A549 (cell line): ENCODE measurements at regions not wholly inside any gene's neighbourhood (a gene's known extent, or its start where the extent isn't known, plus 50 kb on each side); places are given as distances from the start of the nearest gene placed in this dataset.

ENCODE experiments used
- ATAC-seq, 2 experiments: fragments of 200-7000 bp in 1 of 2; fragments of >200 bp in 1 of 2; cut with Nextera tagmentation in 1 of 2; cut with Tn5 transposase in 1 of 2; 3 replicates each; pipeline versions ENCODE4 v1.8.0 to v1.9.1; 2018 to 2020; ENCODE audit warnings: mild to moderate bottlenecking in 1 of 2, moderate library complexity in 1 of 2
- CTCF ChIA-PET: fragments of 300-600 bp; sonication (Branson Sonifier 250); formaldehyde crosslinking; extraction: SDS; loops from one replicate; lab custom pipeline; 2021; ENCODE audit warnings: antibody characterized with exemption, inconsistent platforms; lab: Yijun Ruan, JAX
- POLR2A ChIA-PET: fragments of 350-600 bp; formaldehyde crosslinking; extraction: SDS; loops from one replicate; lab custom pipeline; 2021; ENCODE audit warnings: antibody characterized with exemption, inconsistent platforms; lab: Yijun Ruan, JAX
- DNase-seq, 2 experiments: peaks; one replicate each; pipeline versions ENCODE4 v3.0.0 to v3.0.0-alpha.2; 2011 to 2016; ENCODE audit warnings: low read depth in 1 of 2, low spot score in 1 of 2
- FAIRE-seq: peaks from 2 replicates; lab custom pipeline; 2011; peaks lifted over from hg19 to GRCh38; lab: Jason Lieb, UNC
- H3K27ac ChIP-seq, 2 experiments: fragments of >200 bp; sonication (Bioruptor Twin); formaldehyde crosslinking; 3 replicates each; pipeline ENCODE4 v1.5.1; 2016 to 2017
- H3K4me1 ChIP-seq: fragments of >200 bp; sonication (Bioruptor Twin); formaldehyde crosslinking; 3 replicates; pipeline ENCODE4 v1.6.1; 2016
- H3K4me2 ChIP-seq: fragments of >200 bp; sonication (Bioruptor Twin); formaldehyde crosslinking; 3 replicates; pipeline ENCODE4 v1.6.1; 2016
- H3K4me3 ChIP-seq: fragments of >200 bp; sonication (Bioruptor Twin); formaldehyde crosslinking; 3 replicates; pipeline ENCODE4 v1.5.1; 2016
- H3K9me3 ChIP-seq: fragments of >200 bp; sonication (Bioruptor Twin); formaldehyde crosslinking; 3 replicates; pipeline ENCODE4 v1.6.1; 2016
- CBX2 ChIP-seq: fragments of 200-600 bp; sonication (generic); IDR thresholded peaks from 2 replicates; pipeline ENCODE4 v1.6.1; 2016; ENCODE audit warnings: low read depth, mild to moderate bottlenecking, borderline replicate concordance
- CBX8 ChIP-seq: fragments of 200-600 bp; sonication (generic); IDR thresholded peaks from 2 replicates; pipeline ENCODE4 v1.6.1; 2016
- CEBPB ChIP-seq, 2 experiments: fragments of >200 bp in 1 of 2; sonication (Bioruptor Twin) in 1 of 2; formaldehyde crosslinking in 1 of 2; IDR thresholded peaks; 2 replicates each; pipeline ENCODE4 v1.6.1; 2012 to 2016
- CHD2 ChIP-seq: fragments of 150-350 bp; IDR thresholded peaks from 2 replicates; pipeline ENCODE4 v1.6.1; 2014; ENCODE audit warnings: low read length; ENCODE audit not compliant: partially characterized antibody
- CHD4 ChIP-seq: fragments of 200-600 bp; sonication (generic); IDR thresholded peaks from 2 replicates; pipeline ENCODE4 v1.6.1; 2016; ENCODE audit warnings: antibody characterized with exemption, mild to moderate bottlenecking, borderline replicate concordance
- EP300 ChIP-seq, 2 experiments: fragments of >200 bp; sonication (Bioruptor Twin); formaldehyde crosslinking; IDR thresholded peaks; 2 replicates in 1 of 2; 3 replicates in 1 of 2; pipeline ENCODE4 v1.6.1; 2016 to 2017
- FOSB ChIP-seq: fragments of 250-450 bp; sonication (Bioruptor Pico); IDR thresholded peaks from 2 replicates; pipeline ENCODE4 v1.5.0; 2020; ENCODE audit warnings: mild to moderate bottlenecking, moderate library complexity
- FOSL2 ChIP-seq, 2 experiments: fragments of 450-650 bp in 1 of 2; fragments of >200 bp in 1 of 2; sonication (Bioruptor Twin) in 1 of 2; formaldehyde crosslinking; IDR thresholded peaks; 2 replicates each; pipeline versions ENCODE4 v1.5.0 to v1.6.1; 2016 to 2020; ENCODE audit warnings: mild to moderate bottlenecking in 1 of 2, moderate library complexity in 1 of 2
- HOXB5 ChIP-seq: fragments of 250-450 bp; sonication (Bioruptor Pico); IDR thresholded peaks from 2 replicates; pipeline ENCODE4 v1.5.0; 2020; ENCODE audit warnings: mild to moderate bottlenecking, moderate library complexity
- JUN ChIP-seq, 2 experiments: fragments of >200 bp; sonication (Bioruptor Twin); formaldehyde crosslinking; IDR thresholded peaks; 2 replicates in 1 of 2; 3 replicates in 1 of 2; pipeline ENCODE4 v1.6.1; 2016 to 2017
- KDM5A ChIP-seq: fragments of 200-600 bp; sonication (generic); IDR thresholded peaks from 2 replicates; pipeline ENCODE4 v1.6.1; 2016; ENCODE audit warnings: antibody characterized with exemption, mild to moderate bottlenecking
- MYC ChIP-seq: IDR thresholded peaks from 2 replicates; pipeline ENCODE4 v1.6.1; 2012; ENCODE audit warnings: mild to moderate bottlenecking, inconsistent platforms, low read length, improper control_type of control experiment, borderline replicate concordance
- NFE2L2 ChIP-seq: fragments of 150-350 bp; conservative IDR thresholded peaks from 2 replicates; pipeline ENCODE4 v1.6.1; 2014; ENCODE audit warnings: low read length
- POLR2A ChIP-seq: IDR thresholded peaks from 2 replicates; pipeline ENCODE4 v1.6.1; 2012; ENCODE audit warnings: mild to moderate bottlenecking, low read length
- RAD21 ChIP-seq, 2 experiments: fragments of >200 bp in 1 of 2; sonication (Bioruptor Twin) in 1 of 2; formaldehyde crosslinking in 1 of 2; IDR thresholded peaks in 1 of 2; conservative IDR thresholded peaks in 1 of 2; 2 replicates in 1 of 2; 3 replicates in 1 of 2; pipeline ENCODE4 v1.6.1; 2012 to 2018; ENCODE audit warnings: inconsistent platforms in 1 of 2
- RCOR1 ChIP-seq: fragments of 150-350 bp; IDR thresholded peaks from 2 replicates; pipeline ENCODE4 v1.6.1; 2014; ENCODE audit warnings: antibody characterized with exemption, low read length, low read depth
- RFX5 ChIP-seq: fragments of 450-650 bp; IDR thresholded peaks from 2 replicates; pipeline ENCODE4 v1.7.1; 2014; ENCODE audit warnings: antibody characterized with exemption, mild to moderate bottlenecking, moderate library complexity
- SMC3 ChIP-seq: fragments of >200 bp; sonication (Bioruptor Twin); formaldehyde crosslinking; IDR thresholded peaks from 3 replicates; pipeline ENCODE4 v1.6.1; 2018; ENCODE audit warnings: inconsistent platforms
- TP53 ChIP-seq: fragments of 250-450 bp; sonication (Bioruptor Pico); IDR thresholded peaks from 2 replicates; pipeline ENCODE4 v1.5.0; 2021; ENCODE audit warnings: mild to moderate bottlenecking, moderate library complexity
- ZC3H11A ChIP-seq: fragments of 450-650 bp; IDR thresholded peaks from 2 replicates; pipeline ENCODE4 v1.6.1; 2014; ENCODE audit warnings: antibody characterized with exemption, mild to moderate bottlenecking
- ZNF302 ChIP-seq: fragments of 250-450 bp; sonication (Bioruptor Pico); IDR thresholded peaks from 2 replicates; pipeline ENCODE4 v1.9.0; 2021; ENCODE audit warnings: inconsistent platforms, mild to moderate bottlenecking, moderate library complexity
- WGBS: methylation state at CpG from one replicate; pipeline ENCODE4 v1.1.6; 2017; ENCODE audit errors: missing lambda C conversion rate; 5-methylcytosine and 5-hydroxymethylcytosine counted together
- TF ChIP-seq, protein P1 (sequence below): fragments of >200 bp; sonication (Bioruptor Twin); formaldehyde crosslinking; IDR thresholded peaks from 2 replicates; pipeline ENCODE4 v1.6.1; 2016
- TF ChIP-seq, protein P2 (sequence below): fragments of >200 bp; sonication (Bioruptor Twin); formaldehyde crosslinking; IDR thresholded peaks from 3 replicates; pipeline ENCODE4 v1.5.1; 2016
- TF ChIP-seq, protein P3 (sequence below): fragments of 250-450 bp; sonication (Bioruptor Pico); IDR thresholded peaks from 2 replicates; pipeline ENCODE4 v1.5.0; 2021; ENCODE audit warnings: mild to moderate bottlenecking, moderate library complexity, borderline replicate concordance

DNA sequence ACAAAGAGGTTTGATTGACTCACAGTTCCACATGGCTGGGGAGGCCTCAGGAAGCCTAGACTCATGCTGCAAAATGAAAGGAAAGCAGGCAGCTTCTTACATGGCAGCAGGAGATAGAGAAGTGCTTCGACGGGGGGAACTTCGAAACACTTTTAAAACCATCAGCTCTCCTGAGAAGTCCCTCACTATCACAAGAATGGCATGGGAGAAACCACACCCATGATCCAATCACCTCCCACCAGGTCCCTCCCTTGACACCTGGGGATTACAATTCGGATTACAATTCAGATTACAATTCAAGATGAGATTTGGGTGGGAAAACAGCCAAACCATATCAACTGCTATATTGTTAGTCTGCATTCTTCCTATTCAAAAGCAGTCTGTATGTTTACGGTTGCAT is 322.3 kb upstream of the ISL1 start:
- FAIRE-seq (no peak), DNase-seq (no peak), ATAC-seq (no peak)
- peaks cover 4% of the 10 kb centered on the region; the same call in 1 of the 3 replicates for H3K9me3 ChIP-seq
- H3K27ac ChIP-seq, result no peak overlapping the region
- 20% methylated on average over 5 of the region's 5 CpGs for WGBS
- CTCF ChIA-PET, result no interaction called here
- H3K4me3 ChIP-seq, result no peak overlapping the region
- no peak overlapping the region for H3K4me2 ChIP-seq
- H3K4me1 ChIP-seq, result no peaks in the 10 kb centered on the region
- TF ChIP-seq, protein P1, sequence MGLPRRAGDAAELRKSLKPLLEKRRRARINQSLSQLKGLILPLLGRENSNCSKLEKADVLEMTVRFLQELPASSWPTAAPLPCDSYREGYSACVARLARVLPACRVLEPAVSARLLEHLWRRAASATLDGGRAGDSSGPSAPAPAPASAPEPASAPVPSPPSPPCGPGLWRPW, result no peak
- TF ChIP-seq JUN (IDR thresholded peaks at IDR 0.05) (no peak), RAD21 (conservative IDR thresholded peaks at IDR 0.05 in 1 of 2, IDR thresholded peaks at IDR 0.05 in 1 of 2) (no peak), CBX2 (no peak), EP300 (IDR thresholded peaks at IDR 0.05) (no peak), POLR2A (no peak), HOXB5 (no peak), CHD4 (no peak), ZC3H11A (no peak), FOSB (CRISPR knock-in tag) (no peak), RFX5 (no peak), MYC (no peak), FOSL2 (IDR thresholded peaks at IDR 0.05) (no peak), FOSL2 (CRISPR knock-in tag; IDR thresholded peaks at IDR 0.05) (no peak), TP53 (no peak), SMC3 (no peak), CEBPB (IDR thresholded peaks at IDR 0.05) (no peak), CBX8 (no peak), KDM5A (no peak)
- TF ChIP-seq, protein P2, sequence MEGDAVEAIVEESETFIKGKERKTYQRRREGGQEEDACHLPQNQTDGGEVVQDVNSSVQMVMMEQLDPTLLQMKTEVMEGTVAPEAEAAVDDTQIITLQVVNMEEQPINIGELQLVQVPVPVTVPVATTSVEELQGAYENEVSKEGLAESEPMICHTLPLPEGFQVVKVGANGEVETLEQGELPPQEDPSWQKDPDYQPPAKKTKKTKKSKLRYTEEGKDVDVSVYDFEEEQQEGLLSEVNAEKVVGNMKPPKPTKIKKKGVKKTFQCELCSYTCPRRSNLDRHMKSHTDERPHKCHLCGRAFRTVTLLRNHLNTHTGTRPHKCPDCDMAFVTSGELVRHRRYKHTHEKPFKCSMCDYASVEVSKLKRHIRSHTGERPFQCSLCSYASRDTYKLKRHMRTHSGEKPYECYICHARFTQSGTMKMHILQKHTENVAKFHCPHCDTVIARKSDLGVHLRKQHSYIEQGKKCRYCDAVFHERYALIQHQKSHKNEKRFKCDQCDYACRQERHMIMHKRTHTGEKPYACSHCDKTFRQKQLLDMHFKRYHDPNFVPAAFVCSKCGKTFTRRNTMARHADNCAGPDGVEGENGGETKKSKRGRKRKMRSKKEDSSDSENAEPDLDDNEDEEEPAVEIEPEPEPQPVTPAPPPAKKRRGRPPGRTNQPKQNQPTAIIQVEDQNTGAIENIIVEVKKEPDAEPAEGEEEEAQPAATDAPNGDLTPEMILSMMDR, result no peak
- POLR2A ChIA-PET, result no interaction called here

DNA sequence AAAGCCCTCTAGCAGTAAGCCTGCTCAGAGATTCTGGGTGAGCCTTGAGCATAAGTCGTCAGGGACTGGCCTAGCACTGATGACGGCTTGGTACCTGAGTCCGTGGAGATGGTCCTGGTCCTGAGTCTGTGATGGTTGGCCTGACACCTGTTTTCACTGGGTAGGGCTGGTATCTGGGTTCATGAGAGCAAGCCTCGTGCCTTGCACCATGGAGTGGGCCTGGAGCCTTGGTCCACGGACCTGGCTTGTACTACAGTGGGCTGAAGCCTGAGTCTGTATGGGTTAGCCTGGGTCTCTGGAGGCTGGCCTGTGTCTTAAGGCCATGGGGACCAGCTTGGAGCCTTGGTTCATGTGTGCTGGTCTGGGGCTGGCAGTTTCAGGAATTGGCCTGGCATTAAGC is 310.3 kb upstream of the ISL1 start:
- Histone ChIP-seq H3K27ac (no peak overlapping the region), H3K4me1 (no peaks in the 10 kb centered on the region), H3K9me3 (no peaks in the 10 kb centered on the region; the same call in 2 of the 3 replicates), H3K4me2 (no peak overlapping the region), H3K4me3 (no peak overlapping the region)
- WGBS, result 3% methylated on average over 3 of the region's 5 CpGs
- CTCF ChIA-PET, result no interaction called here
- TF ChIP-seq RFX5 (no peak), NFE2L2 (no peak), MYC (no peak), FOSL2 (IDR thresholded peaks at IDR 0.05) (no peak), FOSL2 (CRISPR knock-in tag; IDR thresholded peaks at IDR 0.05) (no peak), CHD2 (no peak), RCOR1 (no peak), HOXB5 (no peak), JUN (IDR thresholded peaks at IDR 0.05) (no peak), ZNF302 (CRISPR knock-in tag) (no peak)
- TF ChIP-seq, protein P3, sequence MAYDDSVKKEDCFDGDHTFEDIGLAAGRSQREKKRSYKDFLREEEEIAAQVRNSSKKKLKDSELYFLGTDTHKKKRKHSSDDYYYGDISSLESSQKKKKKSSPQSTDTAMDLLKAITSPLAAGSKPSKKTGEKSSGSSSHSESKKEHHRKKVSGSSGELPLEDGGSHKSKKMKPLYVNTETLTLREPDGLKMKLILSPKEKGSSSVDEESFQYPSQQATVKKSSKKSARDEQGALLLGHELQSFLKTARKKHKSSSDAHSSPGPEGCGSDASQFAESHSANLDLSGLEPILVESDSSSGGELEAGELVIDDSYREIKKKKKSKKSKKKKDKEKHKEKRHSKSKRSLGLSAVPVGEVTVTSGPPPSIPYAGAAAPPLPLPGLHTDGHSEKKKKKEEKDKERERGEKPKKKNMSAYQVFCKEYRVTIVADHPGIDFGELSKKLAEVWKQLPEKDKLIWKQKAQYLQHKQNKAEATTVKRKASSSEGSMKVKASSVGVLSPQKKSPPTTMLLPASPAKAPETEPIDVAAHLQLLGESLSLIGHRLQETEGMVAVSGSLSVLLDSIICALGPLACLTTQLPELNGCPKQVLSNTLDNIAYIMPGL, result no peak
- FAIRE-seq (no peak), DNase-seq (no peak), ATAC-seq (no peak)
- POLR2A ChIA-PET, result no interaction called here
